Activated T-helper 1 cell treated with anti-CD3 and anti-CD28 coated beads, Interleukin-2, amount 50 U/mL, for 16 hours (primary cell): ENCODE measurements at regions not wholly inside any gene's neighbourhood (a gene's known extent, or its start where the extent isn't known, plus 50 kb on each side); places are given as distances from the start of the nearest gene placed in this dataset.

Experiments
- DNase-seq, 2 donors: peaks; one replicate each; pipeline ENCODE4 v3.0.0-alpha.2; 2020; ENCODE audit warnings: low read depth in 1 of 2, low spot score in 1 of 2

- DNase-seq, result no peak
Observed at GRCh38 chr22:49204599-49205482, 622.8 kb downstream of the BRD1 start.

- no peak for DNase-seq
Observed at GRCh38 chr22:49203859-49204598, 623.6 kb downstream of the BRD1 start.

GRCh38 chr22:49203091-49203858, 624.4 kb downstream of the BRD1 start:
- no peak for DNase-seq

- DNase-seq, result no peak
Observed at GRCh38 chr22:49202226-49202625, 625.4 kb downstream of the BRD1 start.

GRCh38 chr22:49201046-49201970, 626.4 kb downstream of the BRD1 start:
- no peak for DNase-seq

- DNase-seq, result no peak
Observed at GRCh38 chr22:49199224-49199623, 628.4 kb downstream of the BRD1 start.

- no peak for DNase-seq
Observed at GRCh38 chr22:49198705-49199084, 629.0 kb downstream of the BRD1 start.

- DNase-seq, result no peak
Observed at GRCh38 chr22:49197986-49198704, 629.5 kb downstream of the BRD1 start.

- no peak for DNase-seq
Observed at GRCh38 chr22:49197505-49197904, 630.2 kb downstream of the BRD1 start.

GRCh38 chr22:49196046-49196511, 631.6 kb downstream of the BRD1 start:
- no peak for DNase-seq

- DNase-seq, result no peak
Observed at GRCh38 chr22:49195636-49196035, 632.0 kb downstream of the BRD1 start.

- DNase-seq, result no peak
Observed at GRCh38 chr22:49193901-49194465, 633.7 kb downstream of the BRD1 start.

- DNase-seq, result no peak
Observed at GRCh38 chr22:49193348-49193747, 634.3 kb downstream of the BRD1 start.

GRCh38 chr22:49192857-49193250, 634.8 kb downstream of the BRD1 start:
- DNase-seq, result no peak

- DNase-seq, result no peak
Observed at GRCh38 chr22:49192180-49192856, 635.4 kb downstream of the BRD1 start.

- DNase-seq, result no peak
Observed at GRCh38 chr22:49191506-49191980, 636.1 kb downstream of the BRD1 start.

- no peak for DNase-seq
Observed at GRCh38 chr22:49190816-49191505, 636.7 kb downstream of the BRD1 start.

- no peak for DNase-seq
Observed at GRCh38 chr22:49189871-49190270, 637.8 kb downstream of the BRD1 start.
